Medulla oblongata (tissue), 1 donor: ENCODE measurements at regions not wholly inside any gene's neighbourhood (a gene's known extent, or its start where the extent isn't known, plus 50 kb on each side); places are given as distances from the start of the nearest gene placed in this dataset.

Experiments used
- DNase-seq: peaks from one replicate; pipeline ENCODE4 v3.0.0-alpha.2; 2015; ENCODE audit errors: extremely low spot score

GRCh38 chr15:97162805-97163495 is 797.6 kb upstream of the ARRDC4 start:
- no peak for DNase-seq

- no peak for DNase-seq
Observed at GRCh38 chr15:97165205-97165604, 795.3 kb upstream of the ARRDC4 start.

GRCh38 chr15:97168704-97169475 is 791.6 kb upstream of the ARRDC4 start:
- DNase-seq: no peak

- DNase-seq: no peak
Observed at GRCh38 chr15:97171556-97171955, 788.9 kb upstream of the ARRDC4 start.

GRCh38 chr15:97174886-97175540 is 785.5 kb upstream of the ARRDC4 start:
- no peak for DNase-seq

- DNase-seq: no peak
Observed at GRCh38 chr15:97177151-97177577, 783.3 kb upstream of the ARRDC4 start.

- DNase-seq: no peak
Observed at GRCh38 chr15:97182581-97182980, 777.9 kb upstream of the ARRDC4 start.

GRCh38 chr15:97189162-97189780 is 771.2 kb upstream of the ARRDC4 start:
- DNase-seq: no peak

- DNase-seq: no peak
Observed at GRCh38 chr15:97194750-97195149, 765.8 kb upstream of the ARRDC4 start.

- DNase-seq: no peak
Observed at GRCh38 chr15:97196048-97197014, 764.2 kb upstream of the ARRDC4 start.

GRCh38 chr15:97199393-97200051 is 761.0 kb upstream of the ARRDC4 start:
- DNase-seq: no peak

GRCh38 chr15:97200161-97200560 is 760.3 kb upstream of the ARRDC4 start:
- DNase-seq: no peak

- no peak for DNase-seq
Observed at GRCh38 chr15:97210277-97210676, 750.2 kb upstream of the ARRDC4 start.

- no peak for DNase-seq
Observed at GRCh38 chr15:97215629-97216028, 744.9 kb upstream of the ARRDC4 start.

GRCh38 chr15:97224191-97224641 is 736.3 kb upstream of the ARRDC4 start:
- no peak for DNase-seq

GRCh38 chr15:97234851-97235610 is 725.5 kb upstream of the ARRDC4 start:
- DNase-seq: peak; percentile 69

GRCh38 chr15:97235611-97235985 is 724.9 kb upstream of the ARRDC4 start:
- no peak for DNase-seq

GRCh38 chr15:97236140-97236539 is 724.4 kb upstream of the ARRDC4 start:
- no peak for DNase-seq

- DNase-seq: no peak
Observed at GRCh38 chr15:97237160-97237559, 723.3 kb upstream of the ARRDC4 start.

GRCh38 chr15:97248376-97248775 is 712.1 kb upstream of the ARRDC4 start:
- DNase-seq: no peak
